ENCODE measurements at regions not wholly inside any gene's neighbourhood (a gene's known extent, or its start where the extent isn't known, plus 50 kb on each side); places are given as distances from the start of the nearest gene placed in this dataset.

GRCh38 chr6:147895272-147895671 is 386.8 kb downstream of the SAMD5 start:
- TF ChIP-seq RAD21 (IDR thresholded peaks at IDR 0.05; ENCODE audit: low read depth) (no peak), USF1 (IDR thresholded peaks at IDR 0.05) (no peak), MAX (IDR thresholded peaks at IDR 0.05) (no peak), YY1 (IDR thresholded peaks at IDR 0.05; ENCODE audit: low read depth) (no peak), EGR1 (IDR thresholded peaks at IDR 0.05) (no peak), EP300 (IDR thresholded peaks at IDR 0.05; ENCODE audit: borderline replicate concordance) (no peak), NFIC (IDR thresholded peaks at IDR 0.05) (no peak), CREB1 (IDR thresholded peaks at IDR 0.05; ENCODE audit: low read depth) (no peak), TEAD4 (IDR thresholded peaks at IDR 0.05) (no peak), TCF12 (IDR thresholded peaks at IDR 0.05; ENCODE audit: low read depth) (no peak), ZBTB7A (IDR thresholded peaks at IDR 0.05; ENCODE audit: low read depth) (no peak), TAF1 (IDR thresholded peaks at IDR 0.05; ENCODE audit: low read depth) (no peak), CEBPB (IDR thresholded peaks at IDR 0.05) (no peak), REST (IDR thresholded peaks at IDR 0.05; ENCODE audit: low read depth) (no peak), FOXM1 (IDR thresholded peaks at IDR 0.05; ENCODE audit: borderline replicate concordance, low read depth) (no peak)

- no peak for TF ChIP-seq MAX (IDR thresholded peaks at IDR 0.05)
- no peak for TF ChIP-seq EGR1 (IDR thresholded peaks at IDR 0.05)
- TF ChIP-seq NFIC (IDR thresholded peaks at IDR 0.05) = no peak
- TF ChIP-seq EP300 (IDR thresholded peaks at IDR 0.05; ENCODE audit: borderline replicate concordance) = no peak
- TF ChIP-seq YY1 (IDR thresholded peaks at IDR 0.05; ENCODE audit: low read depth) = no peak
- no peak for TF ChIP-seq USF1 (IDR thresholded peaks at IDR 0.05)
- no peak for TF ChIP-seq ZBTB7A (IDR thresholded peaks at IDR 0.05; ENCODE audit: low read depth)
- no peak for TF ChIP-seq REST (IDR thresholded peaks at IDR 0.05; ENCODE audit: low read depth)
- TF ChIP-seq CREB1 (IDR thresholded peaks at IDR 0.05; ENCODE audit: low read depth) = no peak
- TF ChIP-seq TEAD4 (IDR thresholded peaks at IDR 0.05) = no peak
- TF ChIP-seq FOXM1 (IDR thresholded peaks at IDR 0.05; ENCODE audit: borderline replicate concordance, low read depth) = no peak
- TF ChIP-seq TCF12 (IDR thresholded peaks at IDR 0.05; ENCODE audit: low read depth) = no peak
- TF ChIP-seq TAF1 (IDR thresholded peaks at IDR 0.05; ENCODE audit: low read depth) = no peak
- TF ChIP-seq RAD21 (IDR thresholded peaks at IDR 0.05; ENCODE audit: low read depth) = no peak
Observed at GRCh38 chr6:147900247-147900830, 391.8 kb downstream of the SAMD5 start.

- TF ChIP-seq RAD21 (IDR thresholded peaks at IDR 0.05; ENCODE audit: low read depth) = no peak
- TF ChIP-seq YY1 (IDR thresholded peaks at IDR 0.05; ENCODE audit: low read depth) = no peak
- TF ChIP-seq NFIC (IDR thresholded peaks at IDR 0.05) = no peak
- no peak for TF ChIP-seq EP300 (IDR thresholded peaks at IDR 0.05; ENCODE audit: borderline replicate concordance)
- TF ChIP-seq MAX (IDR thresholded peaks at IDR 0.05) = no peak
- no peak for TF ChIP-seq FOXM1 (IDR thresholded peaks at IDR 0.05; ENCODE audit: borderline replicate concordance, low read depth)
- TF ChIP-seq TAF1 (IDR thresholded peaks at IDR 0.05; ENCODE audit: low read depth) = no peak
- TF ChIP-seq USF1 (IDR thresholded peaks at IDR 0.05) = no peak
- no peak for TF ChIP-seq TEAD4 (IDR thresholded peaks at IDR 0.05)
- TF ChIP-seq REST (IDR thresholded peaks at IDR 0.05; ENCODE audit: low read depth) = no peak
- TF ChIP-seq EGR1 (IDR thresholded peaks at IDR 0.05) = no peak
- TF ChIP-seq ZBTB7A (IDR thresholded peaks at IDR 0.05; ENCODE audit: low read depth) = no peak
- no peak for TF ChIP-seq CEBPB (IDR thresholded peaks at IDR 0.05)
- no peak for TF ChIP-seq TCF12 (IDR thresholded peaks at IDR 0.05; ENCODE audit: low read depth)
- no peak for TF ChIP-seq CREB1 (IDR thresholded peaks at IDR 0.05; ENCODE audit: low read depth)
Observed at GRCh38 chr6:147903321-147903720, 394.8 kb downstream of the SAMD5 start.

Data from Ishikawa (cell line).